ENCODE measurements at regions not wholly inside any gene's neighbourhood (a gene's known extent, or its start where the extent isn't known, plus 50 kb on each side); places are given as distances from the start of the nearest gene placed in this dataset.

DNA sequence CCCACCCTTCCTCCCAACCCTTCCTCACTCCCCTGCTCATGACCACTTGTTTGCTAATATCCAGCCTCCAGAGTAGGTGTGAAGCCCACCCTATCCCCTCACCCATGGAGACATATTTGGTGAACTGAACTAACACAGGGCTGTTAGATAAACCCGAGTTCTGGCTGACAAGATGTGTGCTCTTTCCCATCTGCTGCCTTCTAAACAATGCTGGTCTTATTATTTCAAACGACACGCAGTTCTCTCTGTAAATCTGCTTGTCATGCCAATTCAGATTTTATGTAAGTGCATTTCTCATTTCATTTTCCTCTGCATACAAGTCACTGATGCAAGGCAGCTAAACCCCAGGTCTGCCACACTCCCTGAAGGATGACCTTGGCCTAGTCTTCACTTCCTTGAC, 343.0 kb upstream of the CDH5 start:
- TF ChIP-seq, protein P1, sequence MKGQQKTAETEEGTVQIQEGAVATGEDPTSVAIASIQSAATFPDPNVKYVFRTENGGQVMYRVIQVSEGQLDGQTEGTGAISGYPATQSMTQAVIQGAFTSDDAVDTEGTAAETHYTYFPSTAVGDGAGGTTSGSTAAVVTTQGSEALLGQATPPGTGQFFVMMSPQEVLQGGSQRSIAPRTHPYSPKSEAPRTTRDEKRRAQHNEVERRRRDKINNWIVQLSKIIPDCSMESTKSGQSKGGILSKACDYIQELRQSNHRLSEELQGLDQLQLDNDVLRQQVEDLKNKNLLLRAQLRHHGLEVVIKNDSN (IDR thresholded peaks at IDR 0.05): no peak
- no peak for TF ChIP-seq NFIC (IDR thresholded peaks at IDR 0.05)
- no peak for TF ChIP-seq EP300 (IDR thresholded peaks at IDR 0.05; ENCODE audit: borderline replicate concordance)
- TF ChIP-seq YY1 (IDR thresholded peaks at IDR 0.05; ENCODE audit: low read depth): no peak
- no peak for TF ChIP-seq TCF12 (IDR thresholded peaks at IDR 0.05; ENCODE audit: low read depth)
- TF ChIP-seq ZBTB7A (IDR thresholded peaks at IDR 0.05; ENCODE audit: low read depth): no peak
- TF ChIP-seq TEAD4 (IDR thresholded peaks at IDR 0.05): no peak
- TF ChIP-seq, protein P2, sequence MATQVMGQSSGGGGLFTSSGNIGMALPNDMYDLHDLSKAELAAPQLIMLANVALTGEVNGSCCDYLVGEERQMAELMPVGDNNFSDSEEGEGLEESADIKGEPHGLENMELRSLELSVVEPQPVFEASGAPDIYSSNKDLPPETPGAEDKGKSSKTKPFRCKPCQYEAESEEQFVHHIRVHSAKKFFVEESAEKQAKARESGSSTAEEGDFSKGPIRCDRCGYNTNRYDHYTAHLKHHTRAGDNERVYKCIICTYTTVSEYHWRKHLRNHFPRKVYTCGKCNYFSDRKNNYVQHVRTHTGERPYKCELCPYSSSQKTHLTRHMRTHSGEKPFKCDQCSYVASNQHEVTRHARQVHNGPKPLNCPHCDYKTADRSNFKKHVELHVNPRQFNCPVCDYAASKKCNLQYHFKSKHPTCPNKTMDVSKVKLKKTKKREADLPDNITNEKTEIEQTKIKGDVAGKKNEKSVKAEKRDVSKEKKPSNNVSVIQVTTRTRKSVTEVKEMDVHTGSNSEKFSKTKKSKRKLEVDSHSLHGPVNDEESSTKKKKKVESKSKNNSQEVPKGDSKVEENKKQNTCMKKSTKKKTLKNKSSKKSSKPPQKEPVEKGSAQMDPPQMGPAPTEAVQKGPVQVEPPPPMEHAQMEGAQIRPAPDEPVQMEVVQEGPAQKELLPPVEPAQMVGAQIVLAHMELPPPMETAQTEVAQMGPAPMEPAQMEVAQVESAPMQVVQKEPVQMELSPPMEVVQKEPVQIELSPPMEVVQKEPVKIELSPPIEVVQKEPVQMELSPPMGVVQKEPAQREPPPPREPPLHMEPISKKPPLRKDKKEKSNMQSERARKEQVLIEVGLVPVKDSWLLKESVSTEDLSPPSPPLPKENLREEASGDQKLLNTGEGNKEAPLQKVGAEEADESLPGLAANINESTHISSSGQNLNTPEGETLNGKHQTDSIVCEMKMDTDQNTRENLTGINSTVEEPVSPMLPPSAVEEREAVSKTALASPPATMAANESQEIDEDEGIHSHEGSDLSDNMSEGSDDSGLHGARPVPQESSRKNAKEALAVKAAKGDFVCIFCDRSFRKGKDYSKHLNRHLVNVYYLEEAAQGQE (IDR thresholded peaks at IDR 0.05; ENCODE audit: low read depth): no peak
- no peak for TF ChIP-seq RAD21 (IDR thresholded peaks at IDR 0.05; ENCODE audit: low read depth)
- TF ChIP-seq EGR1 (IDR thresholded peaks at IDR 0.05): no peak
- TF ChIP-seq, protein P3, sequence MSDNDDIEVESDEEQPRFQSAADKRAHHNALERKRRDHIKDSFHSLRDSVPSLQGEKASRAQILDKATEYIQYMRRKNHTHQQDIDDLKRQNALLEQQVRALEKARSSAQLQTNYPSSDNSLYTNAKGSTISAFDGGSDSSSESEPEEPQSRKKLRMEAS (IDR thresholded peaks at IDR 0.05): no peak
- TF ChIP-seq TAF1 (IDR thresholded peaks at IDR 0.05; ENCODE audit: low read depth): no peak

DNA sequence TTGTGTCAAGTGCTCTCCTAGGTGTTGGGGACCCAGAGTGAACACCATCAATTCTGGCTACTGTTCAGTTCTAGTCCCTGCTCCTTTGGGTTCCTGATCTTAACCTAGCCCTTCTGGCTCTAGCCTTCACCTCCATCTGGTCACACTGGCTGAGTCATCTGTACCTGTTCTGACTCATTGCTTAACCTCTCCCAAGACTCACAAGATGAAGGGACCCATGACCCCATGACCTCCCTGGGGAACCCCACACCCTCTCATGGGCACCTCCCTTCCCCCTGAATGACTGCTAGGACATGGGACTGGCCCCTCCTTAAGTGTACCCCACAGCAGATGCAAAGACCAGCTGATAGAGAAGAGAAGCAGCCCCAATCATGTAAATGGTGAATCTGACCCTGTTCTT, 345.8 kb upstream of the CDH5 start:
- no peak for TF ChIP-seq ZBTB7A (IDR thresholded peaks at IDR 0.05; ENCODE audit: low read depth)
- TF ChIP-seq, protein P3 (IDR thresholded peaks at IDR 0.05): no peak

DNA sequence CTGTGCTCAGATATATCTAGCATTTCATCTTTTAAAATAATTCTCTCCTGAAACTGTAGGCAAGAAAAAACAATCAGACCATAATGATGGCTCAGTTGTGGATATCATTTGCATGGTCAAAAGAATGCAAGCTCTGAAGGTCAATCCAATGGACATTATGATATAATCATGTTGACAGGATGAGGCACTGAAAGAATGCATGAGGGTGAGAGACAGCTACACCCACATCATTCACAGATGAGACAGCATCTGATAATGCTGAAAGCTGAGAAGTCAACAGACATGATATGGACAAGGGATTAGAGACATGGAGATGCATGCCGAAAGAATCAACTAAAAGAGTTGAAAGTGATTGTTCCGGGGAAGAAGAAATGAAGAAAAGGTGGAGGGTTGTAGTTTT, 346.4 kb upstream of the CDH5 start:
- no peak for TF ChIP-seq YY1 (IDR thresholded peaks at IDR 0.05; ENCODE audit: low read depth)
- TF ChIP-seq TAF1 (IDR thresholded peaks at IDR 0.05; ENCODE audit: low read depth): no peak
- TF ChIP-seq, protein P2 (IDR thresholded peaks at IDR 0.05; ENCODE audit: low read depth): no peak
- no peak for TF ChIP-seq NFIC (IDR thresholded peaks at IDR 0.05)
- TF ChIP-seq, protein P3 (IDR thresholded peaks at IDR 0.05): no peak
- no peak for TF ChIP-seq EP300 (IDR thresholded peaks at IDR 0.05; ENCODE audit: borderline replicate concordance)
- no peak for TF ChIP-seq CREB1 (IDR thresholded peaks at IDR 0.05; ENCODE audit: low read depth)
- no peak for TF ChIP-seq TEAD4 (IDR thresholded peaks at IDR 0.05)
- no peak for TF ChIP-seq RAD21 (IDR thresholded peaks at IDR 0.05; ENCODE audit: low read depth)
- TF ChIP-seq, protein P1 (IDR thresholded peaks at IDR 0.05): no peak
- no peak for TF ChIP-seq FOXM1 (IDR thresholded peaks at IDR 0.05; ENCODE audit: borderline replicate concordance, low read depth)
- TF ChIP-seq TCF12 (IDR thresholded peaks at IDR 0.05; ENCODE audit: low read depth): no peak
- TF ChIP-seq EGR1 (IDR thresholded peaks at IDR 0.05): no peak
- TF ChIP-seq CEBPB (IDR thresholded peaks at IDR 0.05): no peak
- no peak for TF ChIP-seq ZBTB7A (IDR thresholded peaks at IDR 0.05; ENCODE audit: low read depth)

DNA sequence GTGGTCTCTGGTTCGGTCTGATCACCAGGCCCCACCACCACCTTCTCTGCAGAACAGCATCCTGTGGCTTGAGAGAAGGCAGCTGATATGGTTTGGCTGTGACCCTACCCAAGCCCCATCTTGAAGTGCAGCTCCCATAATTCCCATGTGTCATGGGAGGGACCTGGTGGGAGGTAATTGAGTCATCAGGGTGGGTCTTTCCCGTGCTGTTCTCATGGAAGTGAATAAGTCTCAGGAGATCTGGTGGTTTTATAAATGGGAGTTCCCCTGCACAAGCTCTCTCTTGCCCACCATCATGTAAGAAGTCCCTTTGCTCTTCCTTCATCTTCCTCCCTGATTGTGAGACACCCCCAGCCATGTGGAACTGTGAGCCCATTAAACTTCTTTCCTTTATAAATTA, 352.3 kb upstream of the CDH5 start:
- TF ChIP-seq EP300 (IDR thresholded peaks at IDR 0.05; ENCODE audit: borderline replicate concordance) (no peak), EGR1 (IDR thresholded peaks at IDR 0.05) (no peak), FOXM1 (IDR thresholded peaks at IDR 0.05; ENCODE audit: borderline replicate concordance, low read depth) (no peak)

DNA sequence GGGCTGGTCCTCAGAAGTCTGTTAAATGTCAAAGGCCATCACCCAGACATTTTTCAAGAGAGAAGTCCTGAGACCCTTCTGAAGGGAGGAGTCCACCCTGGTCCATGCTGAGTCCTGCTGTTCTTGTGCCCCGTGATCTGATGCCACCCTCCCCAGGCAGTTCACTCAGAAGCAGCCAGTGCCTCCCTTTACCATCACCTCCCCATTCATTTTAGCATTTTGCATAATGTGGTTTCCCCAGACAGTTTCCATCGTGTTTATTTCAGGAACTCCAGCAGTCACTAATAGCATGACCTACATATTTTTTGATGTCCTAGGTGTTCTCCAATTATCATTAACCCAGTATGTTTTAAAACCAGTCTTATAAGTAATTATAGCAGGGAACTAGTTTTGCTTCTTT, 353.0 kb upstream of the CDH5 start:
- no peak for TF ChIP-seq CEBPB (IDR thresholded peaks at IDR 0.05)

DNA sequence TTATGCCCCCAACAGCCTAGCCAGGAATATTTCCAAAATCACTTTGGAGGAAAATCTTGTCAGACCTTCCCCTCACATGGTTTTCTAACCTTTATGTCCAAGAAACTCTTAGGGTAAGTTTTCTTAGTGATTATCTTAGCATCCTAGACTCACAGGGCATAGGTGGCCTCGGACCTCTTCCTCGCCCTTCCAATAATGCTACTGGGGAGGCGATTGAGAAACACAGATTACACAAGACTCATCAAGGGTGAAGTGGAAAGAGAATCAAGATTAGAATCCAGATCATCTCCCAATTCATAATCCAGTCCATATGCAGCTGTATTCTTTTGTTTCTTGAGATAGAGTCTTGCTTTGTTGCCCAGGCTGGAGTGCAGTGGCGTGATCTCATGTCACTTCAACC, 358.4 kb upstream of the CDH5 start:
- TF ChIP-seq, protein P1 (IDR thresholded peaks at IDR 0.05): no peak
- TF ChIP-seq ZBTB7A (IDR thresholded peaks at IDR 0.05; ENCODE audit: low read depth): no peak
- TF ChIP-seq EGR1 (IDR thresholded peaks at IDR 0.05): no peak
- TF ChIP-seq CREB1 (IDR thresholded peaks at IDR 0.05; ENCODE audit: low read depth): no peak
- no peak for TF ChIP-seq NFIC (IDR thresholded peaks at IDR 0.05)
- no peak for TF ChIP-seq RAD21 (IDR thresholded peaks at IDR 0.05; ENCODE audit: low read depth)
- TF ChIP-seq TCF12 (IDR thresholded peaks at IDR 0.05; ENCODE audit: low read depth): no peak
- TF ChIP-seq, protein P3 (IDR thresholded peaks at IDR 0.05): no peak
- TF ChIP-seq CEBPB (IDR thresholded peaks at IDR 0.05): no peak
- TF ChIP-seq FOXM1 (IDR thresholded peaks at IDR 0.05; ENCODE audit: borderline replicate concordance, low read depth): no peak
- no peak for TF ChIP-seq EP300 (IDR thresholded peaks at IDR 0.05; ENCODE audit: borderline replicate concordance)
- TF ChIP-seq, protein P2 (IDR thresholded peaks at IDR 0.05; ENCODE audit: low read depth): no peak
- no peak for TF ChIP-seq TAF1 (IDR thresholded peaks at IDR 0.05; ENCODE audit: low read depth)
- TF ChIP-seq YY1 (IDR thresholded peaks at IDR 0.05; ENCODE audit: low read depth): no peak
- no peak for TF ChIP-seq TEAD4 (IDR thresholded peaks at IDR 0.05)

Measured in Ishikawa (cell line).